GM13977 (cell line): ENCODE measurements at regions not wholly inside any gene's neighbourhood (a gene's known extent, or its start where the extent isn't known, plus 50 kb on each side); places are given as distances from the start of the nearest gene placed in this dataset.

Source experiments
- DNase-seq: peaks from one replicate; pipeline ENCODE4 v3.0.0; 2012; ENCODE audit warnings: low spot score
- CTCF ChIP-seq: IDR thresholded peaks from 2 replicates; pipeline ENCODE4 v1.5.1; 2012; ENCODE audit warnings: mild to moderate bottlenecking, control low read depth; ENCODE audit not compliant: insufficient read depth; ENCODE audit errors: extremely low read depth, missing control alignments
- in situ Hi-C: fragments of 300-500 bp; cut with MboI; formaldehyde crosslinking; loops from one replicate; pipeline ENCODE4 v1.12.0; 2022; ENCODE audit warnings: low sequenced_read_pairs, low pct_unique_long_range_greater_than_20kb, mixed read lengths, inconsistent platforms; ENCODE audit not compliant: unreplicated experiment

- no peak for TF ChIP-seq CTCF
- no peak for DNase-seq
- in situ Hi-C loops = no loop called here
These were observed 629.7 kb downstream of the UQCRFS1 start for GRCh38 chr19:28583242-28583641.

GRCh38 chr19:28582796-28583195, 630.2 kb downstream of the UQCRFS1 start:
- no peak for DNase-seq
- in situ Hi-C loops = no loop called here
- TF ChIP-seq CTCF = no peak

GRCh38 chr19:28582344-28582743, 630.6 kb downstream of the UQCRFS1 start:
- in situ Hi-C loops = no loop called here
- no peak for DNase-seq
- no peak for TF ChIP-seq CTCF

- in situ Hi-C loops = no loop called here
- DNase-seq = no peak
- TF ChIP-seq CTCF = no peak
These were observed 631.5 kb downstream of the UQCRFS1 start for GRCh38 chr19:28581468-28581770.

- DNase-seq = no peak
- in situ Hi-C loops = no loop called here
- TF ChIP-seq CTCF = no peak
These were observed 634.0 kb downstream of the UQCRFS1 start for GRCh38 chr19:28578786-28579505.

GRCh38 chr19:28578208-28578607, 634.7 kb downstream of the UQCRFS1 start:
- DNase-seq = no peak
- no peak for TF ChIP-seq CTCF
- in situ Hi-C loops = no loop called here
